HG03521 (cell line): ENCODE measurements at regions not wholly inside any gene's neighbourhood (a gene's known extent, or its start where the extent isn't known, plus 50 kb on each side); places are given as distances from the start of the nearest gene placed in this dataset.

Experiments
- ATAC-seq: cut with Tn5 transposase; IDR thresholded peaks from one replicate; pipeline ENCODE4 v1.9.1; 2021; ENCODE audit warnings: mild to moderate bottlenecking, moderate library complexity; ENCODE audit not compliant: unreplicated experiment

- no peak for ATAC-seq
Measured at GRCh38 chr15:97815835-97816234, 144.7 kb upstream of the ARRDC4 start.

GRCh38 chr15:97817276-97817890, 143.1 kb upstream of the ARRDC4 start:
- no peak for ATAC-seq

- no peak for ATAC-seq
Measured at GRCh38 chr15:97836003-97836402, 124.5 kb upstream of the ARRDC4 start.

GRCh38 chr15:97837896-97838295, 122.6 kb upstream of the ARRDC4 start:
- ATAC-seq: no peak

- no peak for ATAC-seq
Measured at GRCh38 chr15:97838606-97839210, 121.8 kb upstream of the ARRDC4 start.

GRCh38 chr15:97840501-97840900, 120.0 kb upstream of the ARRDC4 start:
- no peak for ATAC-seq

GRCh38 chr15:97841558-97841957, 118.9 kb upstream of the ARRDC4 start:
- ATAC-seq: no peak

- ATAC-seq: no peak
Measured at GRCh38 chr15:97849183-97849582, 111.3 kb upstream of the ARRDC4 start.

- no peak for ATAC-seq
Measured at GRCh38 chr15:97858296-97858695, 102.2 kb upstream of the ARRDC4 start.

GRCh38 chr15:97861529-97862260, 98.8 kb upstream of the ARRDC4 start:
- ATAC-seq: no peak

GRCh38 chr15:97866959-97867358, 93.5 kb upstream of the ARRDC4 start:
- no peak for ATAC-seq

- no peak for ATAC-seq
Measured at GRCh38 chr15:97867870-97868269, 92.6 kb upstream of the ARRDC4 start.

- no peak for ATAC-seq
Measured at GRCh38 chr15:97868981-97869380, 91.5 kb upstream of the ARRDC4 start.

- ATAC-seq: no peak
Measured at GRCh38 chr15:97870771-97871170, 89.7 kb upstream of the ARRDC4 start.

- ATAC-seq: no peak
Measured at GRCh38 chr15:97874139-97874538, 86.4 kb upstream of the ARRDC4 start.

- no peak for ATAC-seq
Measured at GRCh38 chr15:97875025-97875512, 85.4 kb upstream of the ARRDC4 start.

- ATAC-seq: no peak
Measured at GRCh38 chr15:97875513-97876280, 84.8 kb upstream of the ARRDC4 start.

GRCh38 chr15:97876281-97876675, 84.2 kb upstream of the ARRDC4 start:
- ATAC-seq: no peak

GRCh38 chr15:97881346-97881965, 79.0 kb upstream of the ARRDC4 start:
- no peak for ATAC-seq

- no peak for ATAC-seq
Measured at GRCh38 chr15:97884513-97885131, 75.9 kb upstream of the ARRDC4 start.
